NCI-H1105 treated with DMSO at 0.1 percent for 48 hours (cell line): ENCODE measurements at regions not wholly inside any gene's neighbourhood (a gene's known extent, or its start where the extent isn't known, plus 50 kb on each side); places are given as distances from the start of the nearest gene placed in this dataset.

ENCODE experiments used
- DNase-seq: peaks from one replicate; lab custom pipeline; 2025; lab: John Stamatoyannopoulos, UW

DNA sequence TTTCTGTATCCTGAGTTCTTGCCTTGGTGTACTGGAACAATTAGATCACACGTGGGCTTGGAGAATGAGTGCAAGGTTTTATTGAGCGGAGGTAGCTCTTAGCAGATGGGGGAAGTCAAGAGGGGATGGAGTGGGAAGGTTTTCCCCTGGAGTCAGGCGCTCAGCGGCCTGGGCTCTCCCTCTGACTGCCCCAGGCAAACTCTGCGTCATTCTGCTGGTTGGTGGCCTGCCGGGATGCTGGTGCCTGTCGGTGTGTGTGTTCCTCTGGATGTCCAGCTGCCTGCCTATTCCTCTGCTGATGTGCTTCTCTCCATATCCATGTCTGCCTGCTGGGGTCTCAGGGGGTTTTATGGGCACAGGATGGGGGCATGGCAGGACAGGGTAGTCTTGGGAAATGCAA, 111.0 kb downstream of the TRIB2 start:
- no peak for DNase-seq

DNA sequence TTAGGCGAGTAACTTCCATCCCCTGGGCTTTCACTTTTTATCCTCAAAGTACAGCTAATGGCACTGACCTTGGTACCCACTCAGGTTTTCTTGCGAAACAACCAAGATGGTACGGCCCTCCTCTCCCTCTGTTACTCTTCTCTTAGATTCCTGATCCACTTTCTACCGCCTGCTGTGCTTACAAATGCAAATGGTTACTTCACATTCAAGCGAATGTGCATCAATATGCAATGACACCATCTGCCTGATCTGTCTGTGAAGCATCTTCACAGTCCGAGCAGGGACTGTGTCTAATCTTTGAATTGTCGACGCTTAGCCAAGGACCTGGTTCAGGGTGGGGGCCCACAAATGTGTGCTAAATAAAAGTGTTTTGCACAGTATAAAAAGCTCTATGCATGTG, 112.2 kb downstream of the TRIB2 start:
- DNase-seq, result no peak

DNA sequence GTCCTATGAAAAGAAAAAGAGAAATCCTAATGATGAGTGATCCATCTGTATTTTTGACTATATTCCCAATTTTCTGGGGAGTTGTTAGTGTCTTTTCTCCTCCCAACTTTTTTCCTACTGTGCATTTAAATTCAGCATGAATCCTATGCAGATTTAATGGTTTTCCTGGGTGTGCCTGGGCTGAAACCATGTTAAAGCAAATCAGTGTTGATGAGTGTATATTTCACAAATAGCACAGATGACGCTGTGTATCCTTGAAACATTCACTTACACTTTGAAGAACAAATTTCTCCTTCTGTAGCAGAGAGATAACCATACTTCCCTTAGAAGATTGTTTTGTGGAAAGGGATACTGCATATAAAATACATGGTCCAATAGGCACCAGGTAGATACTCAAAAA, 114.3 kb downstream of the TRIB2 start:
- DNase-seq, result no peak

DNA sequence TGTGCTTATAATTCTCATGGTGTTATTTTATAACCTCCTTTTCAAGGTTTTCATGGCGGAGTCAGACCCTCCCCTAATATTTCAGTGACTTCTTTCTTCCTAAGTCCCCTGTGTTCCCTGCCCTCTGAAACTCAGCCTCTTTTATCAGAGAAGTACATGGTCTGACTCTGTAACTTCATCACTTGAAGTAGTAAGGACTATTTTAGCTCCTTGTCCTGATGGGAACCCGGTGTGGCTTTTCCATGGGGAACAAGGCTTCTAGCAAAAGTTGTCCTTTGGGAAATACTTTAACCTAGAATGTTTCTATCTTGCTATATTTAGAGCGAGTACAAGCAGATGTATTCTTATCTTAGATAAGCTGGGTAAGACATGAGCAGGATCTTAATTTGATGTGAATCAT, 117.5 kb downstream of the TRIB2 start:
- DNase-seq, result no peak

DNA sequence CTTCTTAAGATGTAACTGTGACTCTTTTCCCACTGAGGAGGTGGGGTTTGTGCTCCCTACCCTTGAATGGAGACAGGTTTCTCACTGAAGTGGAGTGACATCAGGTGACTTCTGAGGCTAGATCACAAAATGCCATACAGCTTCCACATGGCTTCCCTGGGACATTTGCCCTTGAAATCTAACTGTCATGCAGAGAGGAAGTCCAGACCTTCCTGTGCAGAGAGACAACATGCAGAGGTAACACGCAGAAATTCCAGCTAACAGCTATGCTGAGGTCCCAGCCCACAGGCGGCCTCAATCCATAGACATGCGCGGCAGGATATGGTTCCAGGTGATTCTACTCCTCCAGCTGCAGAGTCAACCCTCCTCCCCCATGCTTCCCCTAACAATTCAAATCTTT, 119.0 kb downstream of the TRIB2 start:
- DNase-seq, result no peak

DNA sequence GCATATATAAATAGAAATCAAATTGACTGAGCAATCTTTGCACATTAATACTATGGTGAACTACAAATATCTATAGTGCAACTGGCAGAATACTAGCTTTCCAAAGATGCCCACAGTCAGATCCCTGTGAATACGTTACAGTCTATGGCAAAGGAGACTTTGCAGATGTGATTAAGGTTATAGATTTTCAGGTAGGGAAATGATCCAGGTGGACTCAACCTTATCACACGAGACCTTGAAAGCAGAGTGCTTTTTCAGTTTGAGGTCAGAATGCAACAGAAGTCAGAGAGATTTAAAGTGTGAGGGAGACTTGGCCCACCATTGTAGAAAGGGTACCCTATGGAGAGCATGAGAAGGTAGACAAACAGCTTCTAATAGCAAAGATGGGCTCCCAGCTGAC, 122.6 kb downstream of the TRIB2 start:
- DNase-seq, result no peak

DNA sequence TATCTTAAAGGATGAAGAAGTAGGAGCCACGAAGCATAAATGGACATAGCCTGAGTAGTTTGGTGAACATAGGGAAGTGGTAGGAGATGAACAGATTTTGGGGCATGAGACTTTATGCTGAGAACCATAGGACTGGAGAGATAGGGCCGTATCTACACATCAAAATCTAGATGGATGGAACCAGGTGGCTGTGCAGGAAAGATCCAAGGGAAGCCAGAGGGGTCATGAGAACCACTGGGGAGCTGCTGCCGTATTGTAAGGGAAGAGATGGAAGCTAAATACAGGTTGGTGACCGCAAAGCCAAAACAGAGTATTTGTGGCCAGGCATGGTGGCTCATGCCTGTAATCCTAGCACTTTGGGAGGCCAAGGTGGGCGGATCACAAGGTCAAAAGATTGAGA, 124.3 kb downstream of the TRIB2 start:
- no peak for DNase-seq

DNA sequence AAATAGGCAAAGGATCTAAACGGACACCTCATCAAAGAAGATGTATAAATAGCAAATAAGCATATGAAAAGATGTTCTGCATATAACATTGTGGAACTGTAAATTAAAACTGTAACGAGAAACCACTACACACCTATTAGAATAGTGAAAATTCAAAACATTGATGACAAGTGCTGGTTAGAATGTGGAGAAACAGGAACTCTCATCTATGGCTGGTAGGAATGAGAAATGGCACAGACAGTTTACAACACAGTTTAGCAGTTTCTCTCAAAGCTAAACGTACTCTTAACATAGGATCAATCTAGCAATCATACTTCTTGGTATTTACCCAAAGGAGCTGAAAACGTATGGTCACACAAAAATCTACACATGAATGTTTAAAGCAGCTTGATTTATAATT, 126.2 kb downstream of the TRIB2 start:
- DNase-seq, result no peak

DNA sequence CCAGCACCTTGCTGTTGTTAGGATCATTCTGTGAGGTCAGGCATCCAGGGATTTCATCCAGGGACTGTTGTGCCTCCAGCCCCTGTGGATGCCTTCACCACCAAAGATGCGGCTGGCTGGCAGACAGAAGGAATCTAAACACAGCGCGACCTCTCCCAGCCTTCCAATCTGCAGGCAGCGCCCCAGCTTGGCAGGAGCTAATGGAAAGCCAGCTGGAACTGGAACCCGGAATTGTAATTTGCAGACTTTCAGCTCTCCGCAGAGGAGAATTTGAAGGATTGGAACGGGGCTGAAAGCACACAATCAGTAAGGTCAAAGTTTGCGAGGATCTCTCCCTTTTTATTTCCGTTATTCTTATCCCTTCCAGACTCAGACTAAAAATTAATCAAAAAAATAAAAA, 127.8 kb downstream of the TRIB2 start:
- DNase-seq, result no peak

DNA sequence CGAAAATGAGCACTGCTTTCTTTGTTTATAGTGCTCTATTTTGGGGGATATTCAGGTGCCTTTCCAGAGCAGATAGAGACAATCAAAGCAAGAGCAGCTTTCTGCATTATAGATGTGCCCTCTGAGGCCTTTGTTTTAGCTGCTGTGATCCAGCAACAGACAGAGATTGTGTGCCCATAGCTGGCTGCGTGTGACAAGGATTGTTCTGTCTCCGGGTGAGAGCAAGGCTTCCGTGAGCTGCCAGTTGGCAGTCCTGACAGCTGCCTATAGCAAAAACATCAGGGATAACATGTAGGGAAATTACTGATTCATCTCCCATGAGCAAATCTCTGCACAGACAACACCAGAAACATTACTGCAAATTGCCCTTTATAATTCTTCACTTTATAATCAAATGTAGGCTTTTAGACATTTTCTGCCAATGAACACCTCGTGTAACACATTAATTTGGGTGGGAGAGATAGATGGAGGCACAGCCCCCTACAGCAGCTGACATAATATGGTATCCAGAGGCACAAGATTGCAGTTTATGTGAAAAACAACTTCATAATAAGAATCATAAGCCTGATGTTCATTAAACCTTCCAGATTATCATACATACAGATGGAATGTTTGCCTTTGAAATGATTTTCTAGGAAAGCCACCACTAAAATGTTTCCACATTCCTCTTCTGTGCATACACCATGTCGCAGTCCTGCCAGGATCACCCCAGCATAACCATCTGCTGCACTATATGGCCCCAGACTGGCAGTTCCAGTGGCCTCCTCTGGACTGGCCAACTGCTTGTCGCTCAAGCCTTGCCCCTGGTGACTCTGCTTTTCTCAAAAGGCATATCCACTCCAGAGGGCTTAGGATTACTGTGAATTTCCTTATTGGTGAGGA, 131.2 kb downstream of the TRIB2 start:
- DNase-seq, result no peak

DNA sequence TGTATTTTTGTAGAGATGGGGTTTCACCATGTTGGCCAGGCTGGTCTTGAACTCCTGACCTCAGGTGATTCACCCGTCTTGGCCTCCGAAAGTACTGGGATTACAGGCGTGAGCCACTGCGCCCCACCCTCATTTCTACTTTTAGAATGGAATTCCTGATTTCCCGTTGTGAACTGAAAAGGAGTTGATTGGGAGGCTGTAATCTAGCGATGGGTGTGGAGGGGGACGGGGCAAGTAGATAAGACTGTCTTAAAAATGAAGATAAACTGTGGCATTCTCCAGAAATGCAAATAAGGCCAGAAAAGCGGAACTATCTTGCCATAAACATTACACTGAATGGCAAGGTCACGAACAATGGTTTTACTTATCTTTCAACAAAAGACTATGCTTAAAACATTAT, 135.4 kb downstream of the TRIB2 start:
- DNase-seq, result no peak

DNA sequence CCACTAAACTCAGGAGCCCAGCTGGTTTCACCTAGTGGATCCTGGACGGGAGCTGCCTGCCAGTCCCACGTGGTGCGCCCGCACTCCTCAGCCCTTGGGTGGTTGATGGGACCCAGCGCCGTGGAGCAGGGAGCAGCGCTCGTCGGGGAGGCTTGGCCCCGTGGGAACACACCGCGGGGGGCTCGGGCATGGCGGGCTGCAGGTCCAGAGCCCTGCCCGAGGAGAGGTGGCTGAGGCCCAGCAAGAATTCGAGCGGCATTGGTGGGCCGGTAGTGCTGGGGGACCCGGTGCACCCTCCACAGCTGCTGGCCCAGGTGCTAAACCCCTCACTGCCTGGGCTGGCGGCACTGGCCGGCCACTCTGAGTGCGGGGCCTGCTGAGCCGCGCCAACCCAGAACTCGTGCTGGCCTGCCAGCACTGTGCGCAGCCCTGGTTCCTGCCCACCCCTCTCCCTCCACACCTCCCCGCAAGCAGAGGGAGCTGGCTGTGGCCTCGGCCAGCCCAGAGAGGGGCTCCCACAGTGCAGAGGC, 137.3 kb downstream of the TRIB2 start:
- no peak for DNase-seq

DNA sequence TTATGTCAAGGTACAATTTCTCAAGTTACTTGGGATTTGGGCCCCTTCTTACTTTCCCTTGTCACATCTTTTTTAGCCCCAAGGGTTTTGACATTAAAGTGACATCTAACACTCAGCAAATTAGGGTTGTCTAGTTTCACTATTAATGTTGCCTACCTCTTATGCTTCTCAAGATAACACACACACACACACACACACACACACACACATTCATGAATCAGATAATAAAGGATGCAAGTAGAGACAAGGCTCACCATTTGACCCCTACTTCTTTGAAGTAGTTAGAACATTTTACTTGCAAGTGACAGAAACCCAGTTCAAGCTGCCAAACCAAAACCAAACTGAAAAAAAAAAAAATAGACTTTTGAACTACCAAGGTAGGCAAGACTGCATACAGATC, 138.8 kb downstream of the TRIB2 start:
- DNase-seq, result no peak

DNA sequence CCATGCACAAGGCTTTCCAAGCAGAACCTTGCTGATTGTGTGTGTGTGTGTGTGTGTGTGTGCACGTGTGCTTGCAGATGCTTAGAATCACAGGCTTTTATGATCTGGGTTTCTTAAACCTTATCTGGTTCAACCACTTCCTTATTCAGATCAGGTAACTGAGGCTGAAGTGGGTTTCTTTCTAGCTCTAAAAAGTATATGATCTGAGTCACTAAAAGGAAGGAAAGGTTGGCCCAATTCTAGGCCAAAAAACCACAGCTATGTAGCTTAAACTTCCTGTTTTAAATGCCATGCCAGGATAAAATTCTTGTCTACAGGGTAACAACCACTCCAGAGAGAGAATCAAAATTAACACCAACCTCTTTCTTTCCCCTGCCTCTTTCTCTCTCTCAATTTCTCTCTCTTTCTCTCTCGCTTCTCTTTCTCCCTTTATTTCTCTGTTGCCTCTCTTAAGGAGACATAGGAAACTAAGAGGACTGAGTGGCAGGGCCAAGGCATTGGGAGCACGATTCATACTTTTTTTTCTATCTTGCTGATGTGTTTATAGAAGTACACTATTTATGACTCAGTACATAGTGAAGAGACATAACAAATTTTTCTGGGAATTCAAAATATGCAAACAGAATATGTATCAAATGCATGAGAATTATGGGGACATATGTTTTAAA, 140.3 kb downstream of the TRIB2 start:
- DNase-seq, result no peak

DNA sequence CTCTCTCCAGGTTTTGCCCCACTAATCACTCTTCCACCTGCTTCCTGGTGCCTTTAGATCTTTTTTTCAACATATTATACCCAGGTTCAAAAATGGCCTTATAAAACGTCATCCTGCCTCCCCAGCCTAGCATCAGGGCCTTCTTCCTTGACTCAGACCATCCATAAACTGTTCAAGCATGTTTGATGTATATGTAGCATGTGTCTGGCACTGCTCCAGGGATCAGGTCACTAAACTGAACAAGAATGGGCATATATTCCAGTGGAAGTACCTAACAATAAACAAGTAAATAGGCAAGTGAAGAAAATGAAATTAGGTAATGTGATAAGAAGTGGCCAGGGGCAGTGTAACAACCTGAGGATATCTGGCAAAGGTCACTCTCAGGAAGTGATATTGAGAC, 141.2 kb downstream of the TRIB2 start:
- DNase-seq, result no peak

DNA sequence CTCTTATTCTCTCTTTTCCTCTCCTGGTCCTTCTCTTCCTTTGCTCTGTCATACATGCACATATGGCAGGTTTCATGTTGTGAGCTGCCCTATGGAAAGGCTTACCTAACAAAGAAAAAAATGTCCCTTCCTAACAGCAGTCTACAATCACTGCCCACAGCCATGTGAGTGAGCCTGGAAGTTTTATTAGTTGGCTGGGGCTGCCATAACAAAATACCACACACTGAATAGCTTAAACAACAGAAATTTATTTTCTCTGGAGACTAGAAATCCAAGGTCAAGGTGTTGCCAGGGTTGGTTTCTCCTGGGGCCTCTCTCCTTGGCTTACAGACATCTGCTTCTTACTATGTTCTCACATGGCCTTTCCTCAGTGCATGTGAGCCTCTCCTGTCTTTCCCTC, 142.1 kb downstream of the TRIB2 start:
- no peak for DNase-seq

DNA sequence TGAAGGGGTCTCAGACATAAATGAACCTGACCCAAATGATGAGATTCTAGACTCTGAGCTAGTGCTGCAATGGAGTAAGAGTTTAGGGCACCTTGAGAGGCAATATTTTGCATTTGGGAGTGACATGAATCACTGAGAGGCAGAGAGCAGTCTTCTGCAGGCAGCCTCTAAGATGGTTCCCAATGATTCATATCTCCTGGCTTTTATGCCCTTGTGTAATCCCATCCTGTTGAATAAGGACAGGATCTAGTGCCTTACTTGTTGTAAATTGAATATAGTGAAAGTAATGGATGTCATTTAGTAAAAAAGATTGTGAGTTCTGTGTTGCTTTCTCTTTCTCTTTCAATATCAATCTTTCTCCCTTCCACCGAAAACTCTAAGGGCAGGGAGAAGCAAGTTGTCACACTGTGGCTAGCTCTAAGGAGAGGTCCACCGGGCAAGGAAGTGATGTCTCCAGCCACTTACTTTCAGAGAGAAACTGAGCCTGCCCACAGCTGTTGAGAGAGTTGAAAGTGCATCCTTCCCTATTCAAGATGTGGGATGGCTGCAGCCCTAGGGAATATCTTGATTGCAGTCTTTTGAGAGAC, 144.7 kb downstream of the TRIB2 start:
- DNase-seq, result no peak

DNA sequence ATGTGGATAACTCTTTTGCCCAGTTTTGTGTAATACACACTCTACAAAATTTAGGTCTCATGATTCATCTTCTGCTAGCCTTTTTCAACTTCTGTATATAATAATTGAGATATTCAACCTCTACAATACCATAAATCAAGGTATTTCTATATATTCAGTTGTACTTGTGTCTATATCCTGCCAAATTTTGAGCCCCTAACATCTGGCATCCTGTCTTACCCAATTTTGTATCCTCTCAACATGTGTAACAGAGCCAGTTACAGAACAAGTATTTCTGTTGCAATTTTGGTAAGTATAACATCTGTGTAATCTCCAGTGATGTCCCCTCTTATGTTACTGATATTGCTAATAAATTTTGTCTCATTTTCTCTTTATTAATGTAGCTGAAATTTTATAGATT, 145.8 kb downstream of the TRIB2 start:
- DNase-seq, result no peak

DNA sequence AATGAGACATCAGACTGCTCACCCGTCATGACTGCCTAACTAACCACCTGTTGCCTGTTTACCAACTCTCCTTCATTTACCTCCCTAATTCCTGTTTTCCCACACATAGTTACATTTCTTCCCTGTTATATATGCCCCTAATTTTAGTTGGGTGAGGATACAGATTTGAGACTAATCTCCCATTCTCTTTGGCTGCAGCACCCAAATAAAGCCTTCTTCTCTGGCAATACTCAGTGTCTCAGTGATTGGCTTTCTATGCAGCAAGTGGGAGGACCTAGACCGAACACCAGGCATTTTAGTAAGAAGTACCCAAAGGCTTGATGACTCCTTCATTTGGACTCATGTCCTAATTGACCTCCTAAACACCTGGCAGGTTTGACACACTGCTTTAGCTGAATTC, 147.2 kb downstream of the TRIB2 start:
- DNase-seq, result no peak

DNA sequence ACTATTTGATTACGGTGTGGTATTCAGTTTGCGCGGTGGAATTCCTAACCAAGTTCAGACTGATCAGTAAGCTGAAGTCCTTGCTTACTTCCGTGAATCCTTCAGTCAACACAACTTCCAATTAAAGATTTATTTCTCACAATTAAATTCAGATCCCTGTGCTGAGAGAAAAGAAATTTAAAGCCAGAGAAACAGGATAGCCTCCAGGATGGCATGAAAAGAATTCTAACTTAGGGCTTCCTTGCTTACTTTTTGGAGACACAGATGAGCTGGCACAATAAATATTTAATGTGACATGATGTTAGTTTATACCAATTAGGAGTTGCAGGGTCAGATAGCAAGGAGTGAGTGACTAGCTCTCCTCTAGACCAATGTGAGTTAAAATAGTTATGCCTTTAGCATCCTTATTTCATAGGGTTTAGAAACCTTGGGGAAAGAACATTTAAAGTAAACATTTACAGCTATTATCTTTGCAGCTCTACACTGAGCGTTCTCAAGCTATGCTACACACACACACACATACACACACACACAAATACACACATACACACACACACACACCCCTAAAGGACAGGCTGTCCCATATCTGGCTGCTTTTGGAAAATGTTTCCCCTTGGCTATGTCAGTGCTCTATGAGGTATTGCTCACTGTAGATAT, 151.0 kb downstream of the TRIB2 start:
- no peak for DNase-seq

DNA sequence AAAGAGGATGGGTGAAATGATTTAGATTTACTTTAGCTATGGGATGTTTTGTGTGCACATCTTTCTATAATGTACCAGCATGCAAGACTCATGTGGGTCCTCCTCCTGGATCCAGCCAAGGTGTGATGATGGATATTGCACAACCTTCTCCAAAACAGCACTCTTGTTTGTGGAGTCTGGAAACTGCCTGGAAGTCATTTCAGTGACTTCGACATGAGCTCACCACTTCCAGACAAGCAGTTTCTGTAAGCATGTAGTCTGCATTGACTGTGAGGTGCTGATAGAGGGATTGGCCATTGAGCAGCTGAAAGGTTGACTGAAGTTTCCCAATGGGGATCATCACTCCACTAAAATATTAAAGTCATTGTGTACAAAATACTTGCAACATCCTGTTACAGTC, 154.0 kb downstream of the TRIB2 start:
- DNase-seq, result no peak

DNA sequence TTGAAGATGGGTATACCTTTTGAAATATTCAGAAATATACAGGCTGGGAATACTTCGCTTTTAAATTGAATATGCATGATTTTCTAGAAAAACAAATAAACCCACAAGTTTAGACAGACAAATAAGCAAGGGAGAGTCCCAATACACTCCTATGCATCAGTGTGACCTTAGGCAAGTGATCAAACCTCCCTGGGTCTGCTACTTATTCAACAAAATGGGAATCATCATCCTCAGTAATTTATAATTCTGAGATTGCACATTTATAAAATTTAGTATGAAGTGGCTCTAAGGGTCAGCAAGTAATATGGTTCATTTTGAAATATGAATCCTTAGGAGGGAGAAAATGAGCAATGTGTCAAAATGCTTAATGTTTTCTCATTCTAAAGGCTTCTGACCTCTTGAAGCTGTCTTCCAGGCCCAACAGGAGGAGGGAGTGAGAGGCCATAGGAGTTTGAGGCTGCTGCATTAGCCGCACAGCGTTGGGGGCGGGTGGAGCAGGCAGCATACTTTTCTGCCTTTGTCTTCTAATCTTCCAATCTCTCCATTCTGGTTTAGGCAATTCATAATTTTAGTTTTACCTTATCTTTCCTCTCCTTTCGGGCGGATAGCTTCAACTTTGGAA, 155.1 kb downstream of the TRIB2 start:
- no peak for DNase-seq
